Neural progenitor cell (in vitro differentiated cells): ENCODE measurements at regions not wholly inside any gene's neighbourhood (a gene's known extent, or its start where the extent isn't known, plus 50 kb on each side); places are given as distances from the start of the nearest gene placed in this dataset.
A peak's percentile ranks its signal among the peaks of the same experiment; 100 is the strongest.

Experiments used
- DNase-seq: peaks from one replicate; pipeline ENCODE4 v3.0.0-alpha.2; 2016; ENCODE audit warnings: low spot score
- H2AFZ ChIP-seq: fragments of 200-600 bp; sonication (generic); replicated peaks from 2 replicates; pipeline ENCODE4 v1.6.1; 2016; ENCODE audit warnings: antibody characterized with exemption
- H3F3A ChIP-seq: fragments of 200-600 bp; sonication (generic); 2 replicates; pipeline ENCODE4 v1.6.1; 2016; ENCODE audit warnings: antibody characterized with exemption, low read depth
- H3K27ac ChIP-seq: fragments of 200-600 bp; sonication (generic); 2 replicates; pipeline ENCODE4 v1.5.1; 2016; ENCODE audit warnings: mild to moderate bottlenecking
- H3K27me3 ChIP-seq: fragments of 200-600 bp; sonication (generic); 2 replicates; pipeline ENCODE4 v1.6.1; 2016; ENCODE audit warnings: mild to moderate bottlenecking, moderate library complexity
- H3K36me3 ChIP-seq: fragments of 200-600 bp; sonication (generic); 2 replicates; pipeline ENCODE4 v1.5.1; 2016
- H3K4me1 ChIP-seq: fragments of 200-600 bp; sonication (generic); 2 replicates; pipeline ENCODE4 v1.6.1; 2016; ENCODE audit warnings: mixed run types
- H3K4me2 ChIP-seq: fragments of 200-600 bp; sonication (generic); 2 replicates; pipeline ENCODE4 v1.6.1; 2016
- H3K4me3 ChIP-seq: fragments of 200-600 bp; sonication (generic); 2 replicates; pipeline ENCODE4 v1.5.1; 2016
- H3K79me2 ChIP-seq: fragments of 200-600 bp; sonication (generic); 2 replicates; pipeline ENCODE4 v1.6.1; 2016; ENCODE audit warnings: low read depth
- H3K9ac ChIP-seq: fragments of 200-600 bp; sonication (generic); 2 replicates; pipeline ENCODE4 v1.6.1; 2016
- H3K9me3 ChIP-seq: fragments of 200-600 bp; sonication (generic); 2 replicates; pipeline ENCODE4 v1.5.1; 2016; ENCODE audit warnings: low read depth
- H4K20me1 ChIP-seq: fragments of 200-600 bp; sonication (generic); 2 replicates; pipeline ENCODE4 v1.6.1; 2016; ENCODE audit warnings: low read depth
- H3K27ac Mint-ChIP-seq: 3 replicates; pipeline ENCODE4 v1.8.0; 2021; ENCODE audit warnings: mixed read lengths
- H3K27me3 Mint-ChIP-seq: 2 replicates; pipeline ENCODE4 v1.8.0; 2022; ENCODE audit warnings: low read depth, mild to moderate bottlenecking, inconsistent platforms, moderate library complexity, mixed read lengths; ENCODE audit not compliant: insufficient read depth
- H3K36me3 Mint-ChIP-seq: 3 replicates; pipeline ENCODE4 v1.8.0; 2021; ENCODE audit warnings: mixed read lengths
- H3K4me1 Mint-ChIP-seq: 3 replicates; pipeline ENCODE4 v1.8.0; 2021; ENCODE audit warnings: mixed read lengths
- H3K4me3 Mint-ChIP-seq: 3 replicates; pipeline ENCODE4 v1.8.0; 2021; ENCODE audit warnings: mild to moderate bottlenecking, moderate library complexity, mixed read lengths
- H3K9me3 Mint-ChIP-seq: 3 replicates; pipeline ENCODE4 v1.8.0; 2020; ENCODE audit warnings: mixed read lengths
- CTCF ChIP-seq: fragments of 200-600 bp; sonication (generic); IDR thresholded peaks from 2 replicates; pipeline ENCODE4 v1.5.1; 2017; ENCODE audit warnings: antibody characterized with exemption, mild to moderate bottlenecking
- EZH2 ChIP-seq: fragments of 200-600 bp; sonication (generic); IDR thresholded peaks from 2 replicates; pipeline ENCODE4 v1.6.1; 2017; ENCODE audit warnings: antibody characterized with exemption, mild to moderate bottlenecking, moderate library complexity
- EZH2phosphoT487 ChIP-seq: fragments of 200-600 bp; sonication (generic); IDR thresholded peaks from 2 replicates; pipeline ENCODE4 v1.6.1; 2017; ENCODE audit warnings: antibody characterized with exemption

- H2AFZ ChIP-seq, result no peak overlapping the region
- Mint-ChIP-seq H3K27ac (no peak overlapping the region), H3K4me3 (no peak overlapping the region), H3K4me1 (no peaks in the 10 kb centered on the region), H3K9me3 (peaks cover 16% of the 10 kb centered on the region), H3K36me3 (no peaks in the 10 kb centered on the region), H3K27me3 (peaks cover 1% of the 10 kb centered on the region)
- H3K4me1 ChIP-seq, result no peaks in the 10 kb centered on the region
- H3K9ac ChIP-seq, result no peak overlapping the region
- no peak for TF ChIP-seq EZH2
- TF ChIP-seq CTCF, result no peak
- no peak for TF ChIP-seq EZH2phosphoT487
- H3K79me2 ChIP-seq, result no peaks in the 10 kb centered on the region
- no peaks in the 10 kb centered on the region for H4K20me1 ChIP-seq
- no peaks in the 10 kb centered on the region for H3K9me3 ChIP-seq
- no peaks in the 10 kb centered on the region for H3K27me3 ChIP-seq
- DNase-seq, result no peak
- H3F3A ChIP-seq, result no peaks in the 10 kb centered on the region
- H3K4me3 ChIP-seq, result no peak overlapping the region
- H3K36me3 ChIP-seq, result no peaks in the 10 kb centered on the region
- no peak overlapping the region for H3K4me2 ChIP-seq
- H3K27ac ChIP-seq, result no peak overlapping the region
Measured at GRCh38 chr11:15750535-15751308, 605.6 kb downstream of the SOX6 start.

- no peak for TF ChIP-seq EZH2
- TF ChIP-seq EZH2phosphoT487, result no peak
- TF ChIP-seq CTCF, result no peak
- Histone ChIP-seq H3K27ac (no peak overlapping the region), H3K4me1 (peaks cover 6% of the 10 kb centered on the region), H3K4me2 (no peak overlapping the region), H3K9me3 (no peaks in the 10 kb centered on the region), H3K4me3 (no peak overlapping the region), H3F3A (no peaks in the 10 kb centered on the region), H2AFZ (no peak overlapping the region), H3K79me2 (no peaks in the 10 kb centered on the region), H3K36me3 (no peaks in the 10 kb centered on the region), H3K27me3 (no peaks in the 10 kb centered on the region), H4K20me1 (no peaks in the 10 kb centered on the region), H3K9ac (no peak overlapping the region)
- Mint-ChIP-seq H3K9me3 (peaks cover 18% of the 10 kb centered on the region), H3K27me3 (no peaks in the 10 kb centered on the region), H3K27ac (no peak overlapping the region), H3K4me3 (no peak overlapping the region), H3K36me3 (peaks cover 2% of the 10 kb centered on the region), H3K4me1 (peaks cover 11% of the 10 kb centered on the region)
- no peak for DNase-seq
Measured at GRCh38 chr11:15754221-15754620, 602.1 kb downstream of the SOX6 start.

- H3K9me3 Mint-ChIP-seq, result peaks cover 18% of the 10 kb centered on the region
- Histone ChIP-seq H3K27ac (no peak overlapping the region), H3F3A (no peaks in the 10 kb centered on the region), H3K9ac (no peak overlapping the region), H3K4me2 (no peak overlapping the region), H3K27me3 (no peaks in the 10 kb centered on the region), H3K4me3 (no peak overlapping the region), H2AFZ (no peak overlapping the region), H3K9me3 (no peaks in the 10 kb centered on the region), H4K20me1 (no peaks in the 10 kb centered on the region), H3K36me3 (no peaks in the 10 kb centered on the region), H3K4me1 (peaks cover 6% of the 10 kb centered on the region), H3K79me2 (no peaks in the 10 kb centered on the region)
- H3K27ac Mint-ChIP-seq, result peak overlapping the region; percentile 81
- no peak for DNase-seq
- peaks cover 2% of the 10 kb centered on the region for H3K36me3 Mint-ChIP-seq
- no peaks in the 10 kb centered on the region for H3K27me3 Mint-ChIP-seq
- H3K4me3 Mint-ChIP-seq, result no peak overlapping the region
- TF ChIP-seq CTCF, result no peak
- TF ChIP-seq EZH2, result no peak
- TF ChIP-seq EZH2phosphoT487, result no peak
- H3K4me1 Mint-ChIP-seq, result peaks cover 14% of the 10 kb centered on the region
Measured at GRCh38 chr11:15757048-15757698, 599.2 kb downstream of the SOX6 start.
